HepG2 (cell line): ENCODE measurements at regions not wholly inside any gene's neighbourhood (a gene's known extent, or its start where the extent isn't known, plus 50 kb on each side); places are given as distances from the start of the nearest gene placed in this dataset.

Source experiments
- ATAC-seq: fragments of 200-7000 bp; cut with Tn5 transposase; 3 replicates; pipeline ENCODE4 v1.9.1; 2020; ENCODE audit warnings: mild to moderate bottlenecking, moderate library complexity
- BruUV-seq: library from RNA; stranded (reverse); fragments of 400-500 nt; replicated peaks from 2 replicates; lab custom pipeline; 2021; lab: Mats Ljungman, UMichigan
- CTCF ChIA-PET: fragments of 300-600 bp; formaldehyde crosslinking; extraction: SDS; loops from one replicate; lab custom pipeline; 2021; ENCODE audit warnings: low total read pairs, inconsistent platforms, low intra/inter-chr PET ratio; lab: Yijun Ruan, JAX
- POLR2A ChIA-PET: fragments of 350-600 bp; sonication (Branson Sonifier 250); formaldehyde crosslinking; loops from one replicate; lab custom pipeline; 2020; ENCODE audit warnings: antibody characterized with exemption, inconsistent platforms; lab: Yijun Ruan, JAX
- DNase-seq: peaks from one replicate; pipeline ENCODE4 v3.0.0-alpha.2; 2015; ENCODE audit warnings: low spot score
- FAIRE-seq: peaks from 3 replicates; lab custom pipeline; 2011; peaks lifted over from hg19 to GRCh38; lab: Jason Lieb, UNC
- H2AFZ ChIP-seq: one replicate; pipeline ENCODE4 v1.6.1; 2011; ENCODE audit warnings: low read length, inconsistent platforms
- H3K27ac ChIP-seq: fragments of 300-600 bp; 3 replicates; pipeline ENCODE4 v1.8.0; 2011; ENCODE audit warnings: mixed run types, mild to moderate bottlenecking, mixed read lengths, low read length, inconsistent platforms; ENCODE audit not compliant: insufficient read depth; ENCODE audit errors: extremely low read length
- H3K27me3 ChIP-seq, 2 experiments: fragments of 200-600 bp in 1 of 2; 2 replicates in 1 of 2; 3 replicates in 1 of 2; pipeline versions ENCODE4 v1.6.0 to v1.8.0; 2011; ENCODE audit warnings: low read length in 2 of 2, mild to moderate bottlenecking in 2 of 2, moderate library complexity in 2 of 2, inconsistent platforms in 1 of 2; ENCODE audit not compliant: insufficient read depth in 2 of 2, control insufficient read depth in 1 of 2
- H3K36me3 ChIP-seq, 2 experiments: fragments of 200-600 bp in 1 of 2; replicated peaks in 1 of 2; 2 replicates in 1 of 2; 3 replicates in 1 of 2; pipeline versions ENCODE4 v1.5.1 to v1.8.0; 2011; ENCODE audit warnings: low read length in 2 of 2, inconsistent platforms in 1 of 2; ENCODE audit not compliant: insufficient read depth in 2 of 2, control insufficient read depth in 1 of 2
- H3K4me1 ChIP-seq: 2 replicates; pipeline ENCODE4 v1.5.1; 2012; ENCODE audit warnings: low read length, inconsistent platforms; ENCODE audit not compliant: insufficient read depth
- H3K4me2 ChIP-seq: 2 replicates; pipeline ENCODE4 v1.6.0; 2011; ENCODE audit warnings: low read depth, low read length, inconsistent platforms
- H3K4me3 ChIP-seq, 3 experiments: fragments of 200-600 bp in 1 of 3; sonication (generic), shearing (Covaris generic) in 1 of 3; replicated peaks in 1 of 3; 2 replicates each; pipeline ENCODE4 v1.5.1; 2011 to 2016; ENCODE audit warnings: low read length in 3 of 3, inconsistent platforms in 2 of 3, low read depth in 2 of 3, mild to moderate bottlenecking in 2 of 3, control low read depth in 1 of 3, mixed read lengths in 1 of 3; ENCODE audit not compliant: insufficient read depth in 1 of 3
- H3K79me2 ChIP-seq: one replicate; pipeline ENCODE4 v1.6.1; 2011; ENCODE audit warnings: low read length, inconsistent platforms; ENCODE audit not compliant: insufficient read depth
- H3K9ac ChIP-seq: 2 replicates; pipeline ENCODE4 v1.6.0; 2011; ENCODE audit warnings: mild to moderate bottlenecking, low read depth, low read length, inconsistent platforms; ENCODE audit not compliant: insufficient read depth
- H3K9me3 ChIP-seq: 2 replicates; pipeline ENCODE4 v1.5.1; 2012; ENCODE audit warnings: mild to moderate bottlenecking, low read length
- H4K20me1 ChIP-seq: 2 replicates; pipeline ENCODE4 v1.6.0; 2011; ENCODE audit warnings: inconsistent platforms, mild to moderate bottlenecking, low read length, moderate library complexity; ENCODE audit not compliant: insufficient read depth
- ATF6 ChIP-seq: sonication (generic); formaldehyde crosslinking; conservative IDR thresholded peaks from 2 replicates; pipeline ENCODE4 v1.4.0; 2020; ENCODE audit warnings: missing genetic modification reagents
- FOXO1 ChIP-seq: sonication (generic); formaldehyde crosslinking; IDR thresholded peaks from 2 replicates; pipeline ENCODE4 v1.4.0; 2020; ENCODE audit warnings: missing genetic modification reagents
- FUBP1 ChIP-seq: sonication (generic); formaldehyde crosslinking; IDR thresholded peaks from 2 replicates; pipeline ENCODE4 v1.5.1; 2020; ENCODE audit warnings: missing genetic modification reagents, mild to moderate bottlenecking, borderline replicate concordance
- GPN1 ChIP-seq: sonication (generic); formaldehyde crosslinking; IDR thresholded peaks from 2 replicates; pipeline ENCODE4 v1.5.1; 2020; ENCODE audit warnings: missing genetic modification reagents, borderline replicate concordance
- ONECUT2 ChIP-seq: sonication (generic); formaldehyde crosslinking; IDR thresholded peaks from 2 replicates; pipeline ENCODE4 v1.4.0; 2020; ENCODE audit warnings: missing genetic modification reagents
- RFXAP ChIP-seq: sonication (generic); formaldehyde crosslinking; IDR thresholded peaks from 2 replicates; pipeline ENCODE4 v1.4.0; 2020; ENCODE audit warnings: missing genetic modification reagents, borderline replicate concordance
- ZFP36 ChIP-seq: fragments of 150-350 bp; IDR thresholded peaks from 2 replicates; pipeline ENCODE4 v1.6.1; 2018; ENCODE audit warnings: borderline replicate concordance, low read length, low read depth; ENCODE audit not compliant: partially characterized antibody
- ZNF282 ChIP-seq: fragments of 450-650 bp; IDR thresholded peaks from 2 replicates; pipeline ENCODE4 v1.6.1; 2018; ENCODE audit not compliant: partially characterized antibody
- ZNF547 ChIP-seq: sonication (generic); formaldehyde crosslinking; IDR thresholded peaks from 2 replicates; pipeline ENCODE4 v1.5.1; 2020; ENCODE audit warnings: mild to moderate bottlenecking, missing genetic modification reagents
- ZNF782 ChIP-seq: sonication (generic); formaldehyde crosslinking; IDR thresholded peaks from 2 replicates; pipeline ENCODE4 v1.4.0; 2020; ENCODE audit warnings: missing genetic modification reagents, mild to moderate bottlenecking, borderline replicate concordance
- ZNF850 ChIP-seq: sonication (generic); formaldehyde crosslinking; conservative IDR thresholded peaks from 2 replicates; pipeline ENCODE4 v1.9.0; 2021; ENCODE audit warnings: mild to moderate bottlenecking, missing genetic modification reagents
- ZNF879 ChIP-seq: sonication (generic); formaldehyde crosslinking; IDR thresholded peaks from 2 replicates; pipeline ENCODE4 v1.8.1; 2023; ENCODE audit warnings: missing genetic modification reagents
- ZSCAN5A ChIP-seq: sonication (generic); formaldehyde crosslinking; IDR thresholded peaks from 2 replicates; pipeline ENCODE4 v1.8.0; 2022; ENCODE audit warnings: mild to moderate bottlenecking, missing genetic modification reagents, borderline replicate concordance
- WGBS: methylation state at CpG from one replicate; pipeline ENCODE4 v1.1.6; 2017; ENCODE audit warnings: low lambda C conversion rate; 5-methylcytosine and 5-hydroxymethylcytosine counted together
- in situ Hi-C: cut with HindIII; loops from 2 replicates; pipeline ENCODE4 v1.10.0; 2017; ENCODE audit warnings: low pct_unique_long_range_greater_than_20kb; ENCODE audit not compliant: extremely low pct_ligation_motif_present
- intact Hi-C: fragments of 100-400 bp; cut with micrococcal nuclease; formaldehyde crosslinking; loops from one replicate; pipeline ENCODE4 v1.10.0; 2022; ENCODE audit not compliant: unreplicated experiment
- TF ChIP-seq, protein P1 (sequence below): sonication (generic); formaldehyde crosslinking; IDR thresholded peaks from 2 replicates; pipeline ENCODE4 v1.5.1; 2020; ENCODE audit warnings: mild to moderate bottlenecking, missing genetic modification reagents, borderline replicate concordance

- H3K4me2 ChIP-seq = no peak overlapping the region
- no peak overlapping the region for H3K4me3 ChIP-seq
- in situ Hi-C loops = no loop called here
- intact Hi-C loops = loop anchor here (1.0 kb wide), 1 partner anchor 30 kb away; no protein-coding TSS in a partner anchor
- no TSS peak for BruUV-seq
- WGBS = 45% methylated on average over 4 of the region's 4 CpGs
- ATAC-seq (no peak), FAIRE-seq (no peak), DNase-seq (no peak)
- H3K27ac ChIP-seq = no peak overlapping the region
- TF ChIP-seq ZSCAN5A (CRISPR knock-in tag) (no peak), ATF6 (no peak), ZNF282 (no peak), FUBP1 (CRISPR knock-in tag) (no peak), ZNF850 (CRISPR knock-in tag) (no peak), FOXO1 (CRISPR knock-in tag) (no peak), ZFP36 (no peak), GPN1 (CRISPR knock-in tag) (no peak), ONECUT2 (CRISPR knock-in tag) (no peak), ZNF879 (CRISPR knock-in tag) (no peak), RFXAP (no peak), ZNF547 (CRISPR knock-in tag) (no peak), ZNF782 (CRISPR knock-in tag) (no peak)
- TF ChIP-seq, protein P1, sequence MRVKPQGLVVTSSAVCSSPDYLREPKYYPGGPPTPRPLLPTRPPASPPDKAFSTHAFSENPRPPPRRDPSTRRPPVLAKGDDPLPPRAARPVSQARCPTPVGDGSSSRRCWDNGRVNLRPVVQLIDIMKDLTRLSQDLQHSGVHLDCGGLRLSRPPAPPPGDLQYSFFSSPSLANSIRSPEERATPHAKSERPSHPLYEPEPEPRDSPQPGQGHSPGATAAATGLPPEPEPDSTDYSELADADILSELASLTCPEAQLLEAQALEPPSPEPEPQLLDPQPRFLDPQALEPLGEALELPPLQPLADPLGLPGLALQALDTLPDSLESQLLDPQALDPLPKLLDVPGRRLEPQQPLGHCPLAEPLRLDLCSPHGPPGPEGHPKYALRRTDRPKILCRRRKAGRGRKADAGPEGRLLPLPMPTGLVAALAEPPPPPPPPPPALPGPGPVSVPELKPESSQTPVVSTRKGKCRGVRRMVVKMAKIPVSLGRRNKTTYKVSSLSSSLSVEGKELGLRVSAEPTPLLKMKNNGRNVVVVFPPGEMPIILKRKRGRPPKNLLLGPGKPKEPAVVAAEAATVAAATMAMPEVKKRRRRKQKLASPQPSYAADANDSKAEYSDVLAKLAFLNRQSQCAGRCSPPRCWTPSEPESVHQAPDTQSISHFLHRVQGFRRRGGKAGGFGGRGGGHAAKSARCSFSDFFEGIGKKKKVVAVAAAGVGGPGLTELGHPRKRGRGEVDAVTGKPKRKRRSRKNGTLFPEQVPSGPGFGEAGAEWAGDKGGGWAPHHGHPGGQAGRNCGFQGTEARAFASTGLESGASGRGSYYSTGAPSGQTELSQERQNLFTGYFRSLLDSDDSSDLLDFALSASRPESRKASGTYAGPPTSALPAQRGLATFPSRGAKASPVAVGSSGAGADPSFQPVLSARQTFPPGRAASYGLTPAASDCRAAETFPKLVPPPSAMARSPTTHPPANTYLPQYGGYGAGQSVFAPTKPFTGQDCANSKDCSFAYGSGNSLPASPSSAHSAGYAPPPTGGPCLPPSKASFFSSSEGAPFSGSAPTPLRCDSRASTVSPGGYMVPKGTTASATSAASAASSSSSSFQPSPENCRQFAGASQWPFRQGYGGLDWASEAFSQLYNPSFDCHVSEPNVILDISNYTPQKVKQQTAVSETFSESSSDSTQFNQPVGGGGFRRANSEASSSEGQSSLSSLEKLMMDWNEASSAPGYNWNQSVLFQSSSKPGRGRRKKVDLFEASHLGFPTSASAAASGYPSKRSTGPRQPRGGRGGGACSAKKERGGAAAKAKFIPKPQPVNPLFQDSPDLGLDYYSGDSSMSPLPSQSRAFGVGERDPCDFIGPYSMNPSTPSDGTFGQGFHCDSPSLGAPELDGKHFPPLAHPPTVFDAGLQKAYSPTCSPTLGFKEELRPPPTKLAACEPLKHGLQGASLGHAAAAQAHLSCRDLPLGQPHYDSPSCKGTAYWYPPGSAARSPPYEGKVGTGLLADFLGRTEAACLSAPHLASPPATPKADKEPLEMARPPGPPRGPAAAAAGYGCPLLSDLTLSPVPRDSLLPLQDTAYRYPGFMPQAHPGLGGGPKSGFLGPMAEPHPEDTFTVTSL (CRISPR knock-in tag) = no peak
- no peaks in the 10 kb centered on the region for H3K36me3 ChIP-seq
- H4K20me1 ChIP-seq = no peaks in the 10 kb centered on the region
- H3K9me3 ChIP-seq = peaks cover 95% of the 10 kb centered on the region
- H3K4me1 ChIP-seq = no peaks in the 10 kb centered on the region
- CTCF ChIA-PET = no interaction called here
- no peak overlapping the region for H3K9ac ChIP-seq
- no peaks in the 10 kb centered on the region for H3K27me3 ChIP-seq
- POLR2A ChIA-PET = no interaction called here
- no peak overlapping the region for H2AFZ ChIP-seq
- no peaks in the 10 kb centered on the region for H3K79me2 ChIP-seq
These were observed 66.9 kb upstream of the PRL start for GRCh38 chr6:22363714-22364239.
